Pancreas (tissue), 10 donors: ENCODE measurements at regions not wholly inside any gene's neighbourhood (a gene's known extent, or its start where the extent isn't known, plus 50 kb on each side); places are given as distances from the start of the nearest gene placed in this dataset.

Experiments used
- ATAC-seq, 4 donors: fragments of 200-7000 bp; cut with Tn5 transposase; one replicate each; pipeline versions ENCODE4 v1.8.0 to v1.9.1; 2020; ENCODE audit warnings: mild to moderate bottlenecking in 4 of 4, moderate library complexity in 4 of 4
- DNase-seq, 6 donors: peaks; one replicate each; pipeline ENCODE4 v3.0.0-alpha.2; 2020
- FAIRE-seq: peaks from 2 replicates; lab custom pipeline; 2012; peaks lifted over from hg19 to GRCh38; lab: Jason Lieb, UNC
- H3K27ac ChIP-seq, 4 donors: fragments of 200-600 bp; sonication (generic); 1 replicate in 3 of 4; 2 replicates in 1 of 4; pipeline versions ENCODE4 v1.5.0 to v1.8.0; 2020
- H3K27me3 ChIP-seq, 4 donors: fragments of 200-600 bp; one replicate each; pipeline ENCODE4 v1.8.0; 2021
- H3K36me3 ChIP-seq, 3 donors: fragments of 200-600 bp; sonication (generic) in 1 of 3; one replicate each; pipeline versions ENCODE4 v1.5.0 to v1.8.0; 2020 to 2021
- H3K4me1 ChIP-seq, 3 donors: fragments of 200-600 bp; one replicate each; pipeline ENCODE4 v1.8.0; 2021
- H3K4me3 ChIP-seq, 4 donors: fragments of 200-600 bp; sonication (generic) in 2 of 4; one replicate each; pipeline versions ENCODE4 v1.5.0 to v1.8.0; 2020 to 2021
- H3K9me3 ChIP-seq, 4 donors: fragments of 200-600 bp; one replicate each; pipeline ENCODE4 v1.8.0; 2021
- CTCF ChIP-seq, 4 donors: fragments of 200-600 bp; sonication (generic) in 3 of 4; IDR thresholded peaks; one replicate each; pipeline versions ENCODE4 v1.5.0 to v1.8.0; 2021; ENCODE audit warnings: antibody characterized with exemption in 4 of 4
- WGBS, 2 donors: extraction: QIAGEN DNeasy Blood & Tissue Kit; methylation state at CpG; one replicate each; pipeline ENCODE4 v1.1.7; 2013; 5-methylcytosine and 5-hydroxymethylcytosine counted together
- intact Hi-C, 3 donors: fragments of 100-400 bp; cut with DNase I; formaldehyde crosslinking; loops; one replicate each; pipeline versions ENCODE4 v1.11.1 to v1.14.2; 2022
- donor health status: healthy with polysubstance abuse.
- donor health status: DM: no; HTN: no; CAD: no; lungs with moderate emphysema.
- donor health status: DM: no; HTN: no; CAD: no.
- donor health status: control.
- donor health status: control.
- donor health status: Bipolar disorder and iron deficiency.
- donor health status: DM: yes; HTN: yes; CAD: no.
- donor health status: DM: no; HTN: no; CAD: no.
- donor health status: DM: no; HTN: no; CAD: no.
- donor health status: DM: yes; HTN: yes; CAD: no.

- 77 to 79% methylated on average over 7 of the region's 7 CpGs for WGBS, 2 donors
- H3K9me3 ChIP-seq = no peaks in the 10 kb centered on the region
- intact Hi-C loops = no loop called here
- H3K27ac ChIP-seq = no peak overlapping the region
- no peak for TF ChIP-seq CTCF (IDR thresholded peaks at IDR 0.05)
- no peaks in the 10 kb centered on the region for H3K27me3 ChIP-seq
- no peak overlapping the region for H3K4me3 ChIP-seq
- no peaks in the 10 kb centered on the region for H3K4me1 ChIP-seq
- ATAC-seq = no peak
- FAIRE-seq = no peak
- no peak for DNase-seq
- no peaks in the 10 kb centered on the region for H3K36me3 ChIP-seq
These were observed 174.3 kb downstream of the EBLN2 start for GRCh38 chr3:73235768-73236167.

GRCh38 chr3:73236867-73237266 lies 175.4 kb downstream of the EBLN2 start:
- no peaks in the 10 kb centered on the region for H3K27me3 ChIP-seq
- DNase-seq (no peak), ATAC-seq (no peak), FAIRE-seq (no peak)
- H3K36me3 ChIP-seq = no peaks in the 10 kb centered on the region
- no peak overlapping the region for H3K4me3 ChIP-seq
- intact Hi-C loops = no loop called here
- no peaks in the 10 kb centered on the region for H3K4me1 ChIP-seq
- H3K27ac ChIP-seq = no peak overlapping the region
- TF ChIP-seq CTCF (IDR thresholded peaks at IDR 0.05) = no peak
- no peaks in the 10 kb centered on the region for H3K9me3 ChIP-seq
- 66 to 84% methylated on average over 5 of the region's 5 CpGs for WGBS, 2 donors

- Histone ChIP-seq H3K4me1 (no peaks in the 10 kb centered on the region), H3K9me3 (no peaks in the 10 kb centered on the region), H3K4me3 (no peak overlapping the region), H3K36me3 (no peaks in the 10 kb centered on the region), H3K27me3 (no peaks in the 10 kb centered on the region), H3K27ac (no peak overlapping the region)
- no peak for TF ChIP-seq CTCF (IDR thresholded peaks at IDR 0.05)
- intact Hi-C loops = no loop called here
- DNase-seq = no peak
- ATAC-seq = no peak
- 83 to 92% methylated on average over 3 of the region's 3 CpGs for WGBS, 2 donors
- FAIRE-seq = no peak
These were observed 182.3 kb downstream of the EBLN2 start for GRCh38 chr3:73243740-73244139.

GRCh38 chr3:73245459-73245858 lies 184.0 kb downstream of the EBLN2 start:
- no peaks in the 10 kb centered on the region for H3K27me3 ChIP-seq
- 73 to 78% methylated on average over 1 of the region's 1 CpG for WGBS, 2 donors
- no peak for TF ChIP-seq CTCF (IDR thresholded peaks at IDR 0.05)
- no peak overlapping the region for H3K4me3 ChIP-seq
- no peak for FAIRE-seq
- DNase-seq = no peak
- H3K4me1 ChIP-seq = no peaks in the 10 kb centered on the region
- H3K27ac ChIP-seq = no peak overlapping the region
- no peaks in the 10 kb centered on the region for H3K9me3 ChIP-seq
- H3K36me3 ChIP-seq = no peaks in the 10 kb centered on the region
- intact Hi-C loops = no loop called here
- ATAC-seq = no peak

- Histone ChIP-seq H3K36me3 (no peaks in the 10 kb centered on the region), H3K27ac (no peak overlapping the region), H3K4me3 (no peak overlapping the region), H3K27me3 (no peaks in the 10 kb centered on the region), H3K9me3 (no peaks in the 10 kb centered on the region), H3K4me1 (no peaks in the 10 kb centered on the region)
- WGBS, 2 donors = 81 to 85% methylated on average over 7 of the region's 7 CpGs
- no peak for TF ChIP-seq CTCF (IDR thresholded peaks at IDR 0.05)
- FAIRE-seq (no peak), DNase-seq (no peak), ATAC-seq (no peak)
- intact Hi-C loops = no loop called here
These were observed 187.6 kb downstream of the EBLN2 start for GRCh38 chr3:73249047-73249446.
